Stimulated activated naive CD4-positive, alpha-beta T cell (primary cell): ENCODE measurements at regions not wholly inside any gene's neighbourhood (a gene's known extent, or its start where the extent isn't known, plus 50 kb on each side); places are given as distances from the start of the nearest gene placed in this dataset.
A peak's percentile ranks its signal among the peaks of the same experiment; 100 is the strongest.
"Not testable (repeated sequence)": the region's sequence is repeated elsewhere in the genome, so short reads cannot be mapped to it uniquely, and the experiment has no call there.

Experiments used
- DNase-seq, 6 experiments: peaks; one replicate each; lab custom pipeline; 2025; lab: John Stamatoyannopoulos, UW

- no peak for DNase-seq
Measured at GRCh38 chr6:27136978-27137814, 110.3 kb upstream of the PRSS16 start.

GRCh38 chr6:27138406-27138805 is 109.1 kb upstream of the PRSS16 start:
- no peak for DNase-seq

- DNase-seq = peak; percentile 42 to 78 (median 57)
Measured at GRCh38 chr6:27138837-27139755, 108.4 kb upstream of the PRSS16 start.

- no peak for DNase-seq
Measured at GRCh38 chr6:27139756-27140579, 107.5 kb upstream of the PRSS16 start.

GRCh38 chr6:27140999-27141528 is 106.4 kb upstream of the PRSS16 start:
- DNase-seq = no peak

GRCh38 chr6:27141529-27142015 is 105.9 kb upstream of the PRSS16 start:
- DNase-seq = no peak

- not testable (repeated sequence) for DNase-seq
Measured at GRCh38 chr6:27143020-27143388, 104.5 kb upstream of the PRSS16 start.

- no peak for DNase-seq
Measured at GRCh38 chr6:27143474-27144026, 104.0 kb upstream of the PRSS16 start.

GRCh38 chr6:27144740-27145079 is 102.8 kb upstream of the PRSS16 start:
- DNase-seq = no peak

- DNase-seq = peak; percentile 38 to 84 (median 75)
Measured at GRCh38 chr6:27145731-27146455, 101.6 kb upstream of the PRSS16 start.

GRCh38 chr6:27146456-27146705 is 101.1 kb upstream of the PRSS16 start:
- DNase-seq = not testable (repeated sequence)

- peak; percentile 67 to 95 (median 86) for DNase-seq
Measured at GRCh38 chr6:27146706-27147505, 100.6 kb upstream of the PRSS16 start.

- no peak for DNase-seq
Measured at GRCh38 chr6:27148404-27148795, 99.1 kb upstream of the PRSS16 start.

- DNase-seq = no peak
Measured at GRCh38 chr6:27149150-27149549, 98.4 kb upstream of the PRSS16 start.

GRCh38 chr6:27154696-27155095 is 92.8 kb upstream of the PRSS16 start:
- peak in 3 of 6 experiments; percentile 3 to 44 (median 43) for DNase-seq

GRCh38 chr6:27156874-27157458 is 90.5 kb upstream of the PRSS16 start:
- no peak for DNase-seq

- DNase-seq = peak; percentile 68 to 88 (median 84)
Measured at GRCh38 chr6:27157459-27158315, 89.8 kb upstream of the PRSS16 start.

- DNase-seq = no peak
Measured at GRCh38 chr6:27158316-27158643, 89.2 kb upstream of the PRSS16 start.

GRCh38 chr6:27159725-27160124 is 87.8 kb upstream of the PRSS16 start:
- no peak for DNase-seq
